Fibroblast of upper back skin (primary cell): ENCODE measurements at regions not wholly inside any gene's neighbourhood (a gene's known extent, or its start where the extent isn't known, plus 50 kb on each side); places are given as distances from the start of the nearest gene placed in this dataset.

Source experiments
- DNase-seq: peaks from one replicate; pipeline ENCODE4 v3.0.0-alpha.2; 2013

DNA sequence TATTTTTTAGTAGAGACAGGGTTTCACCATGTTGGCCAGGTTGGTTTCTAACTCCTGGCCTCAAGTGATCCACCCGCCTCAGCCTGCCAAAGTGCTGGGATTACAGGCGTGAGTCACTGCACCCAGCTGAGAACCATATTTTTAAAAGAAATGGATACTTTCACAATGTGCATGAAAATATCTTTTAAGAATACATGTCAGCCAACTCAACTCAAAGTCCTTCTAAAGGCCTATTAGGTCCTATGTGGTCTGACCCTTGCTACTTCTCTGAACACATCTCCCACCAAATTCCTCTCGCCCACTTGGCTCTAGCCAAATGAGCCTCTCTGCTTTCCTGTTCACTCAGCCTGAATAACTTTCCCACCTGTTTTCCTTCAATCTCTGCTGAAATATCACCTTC, 119.6 kb downstream of the MTX2 start:
- peak; percentile 48 for DNase-seq

- DNase-seq: peak; percentile 47
Observed at GRCh38 chr2:176390276-176391147, 121.3 kb downstream of the MTX2 start.

- no peak for DNase-seq
Observed at GRCh38 chr2:176391148-176391419, 121.8 kb downstream of the MTX2 start.

DNA sequence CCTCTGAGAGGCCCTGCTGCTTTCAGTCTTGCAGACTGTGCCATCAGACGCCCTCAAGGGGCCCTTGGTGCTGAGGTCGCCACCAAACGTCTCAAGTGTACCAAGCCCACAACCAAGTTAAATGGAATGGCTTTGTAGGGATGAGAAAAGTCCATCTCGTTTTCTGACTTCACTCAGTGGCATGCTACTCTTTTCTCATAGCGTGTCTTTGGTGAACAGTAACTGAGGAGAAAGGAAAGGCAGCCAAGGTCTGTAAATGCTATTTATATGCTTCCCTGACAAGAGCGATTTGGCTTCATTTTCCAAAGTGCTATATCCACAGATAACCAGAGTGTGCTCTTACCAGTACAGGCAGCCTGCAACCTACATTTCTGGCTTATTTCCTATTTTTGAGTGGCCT, 123.0 kb downstream of the MTX2 start:
- DNase-seq: peak; percentile 52

DNA sequence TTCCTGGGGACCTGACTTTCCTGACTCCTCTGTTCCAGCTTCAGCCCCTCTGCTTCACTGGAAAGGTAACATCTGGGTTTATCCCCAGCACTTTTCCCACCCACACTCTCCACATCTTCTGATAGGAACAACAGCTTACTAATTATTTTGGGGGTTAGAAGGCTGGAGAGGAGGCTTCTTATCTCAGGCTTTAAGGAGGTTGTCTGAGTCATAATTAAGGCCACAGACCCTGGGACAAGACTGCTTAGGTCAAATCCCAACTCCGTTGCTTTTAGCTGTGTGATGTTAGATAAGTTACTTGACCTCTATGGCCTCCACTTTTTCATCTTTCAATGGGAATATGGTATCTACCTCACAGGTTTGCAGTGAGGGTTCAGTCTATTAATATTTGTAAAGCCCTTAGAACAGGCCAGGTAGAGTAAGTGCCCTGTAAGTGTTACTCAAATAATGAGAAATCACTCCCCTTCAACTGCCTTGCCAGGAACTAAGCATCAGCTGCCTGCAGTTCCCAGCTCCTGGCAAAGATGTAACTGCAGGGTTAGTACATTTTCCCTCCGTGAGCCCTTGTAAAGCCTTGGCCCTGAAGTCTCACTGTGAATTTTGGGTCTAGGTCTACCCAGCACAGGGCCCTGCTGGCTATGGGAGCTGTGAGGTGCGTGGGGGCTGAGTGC, 123.6 kb downstream of the MTX2 start:
- no peak for DNase-seq

DNA sequence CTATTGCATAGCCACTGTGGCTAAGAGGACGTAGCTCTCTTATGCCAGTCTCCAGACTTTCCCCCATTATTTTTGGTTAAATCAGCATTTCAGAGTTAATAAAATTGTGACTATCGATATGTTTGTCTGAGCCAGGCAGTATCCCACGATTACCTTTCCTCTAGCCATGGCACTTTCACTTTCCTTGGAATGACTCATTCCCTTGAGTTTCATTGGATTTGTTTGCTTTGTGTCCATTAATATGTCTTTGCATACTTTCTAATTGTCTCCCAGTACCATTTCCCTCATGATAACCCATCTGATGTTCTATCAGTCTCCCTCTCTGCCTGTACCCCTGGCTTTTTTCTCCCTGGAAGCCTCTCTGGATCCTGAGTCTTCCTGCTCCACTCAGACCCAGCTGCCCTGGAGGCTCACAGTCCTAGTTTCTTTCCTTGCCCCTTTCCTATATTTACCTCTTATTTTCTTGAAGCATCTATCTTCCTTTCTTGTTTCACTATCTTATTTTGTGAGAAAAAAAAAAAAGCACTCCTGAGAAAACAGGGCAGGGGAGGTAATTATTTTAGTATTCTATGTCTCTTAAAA, 126.1 kb downstream of the MTX2 start:
- peak; percentile 18 for DNase-seq

- peak; percentile 38 for DNase-seq
Observed at GRCh38 chr2:176398243-176399073, 129.2 kb downstream of the MTX2 start.

- no peak for DNase-seq
Observed at GRCh38 chr2:176399074-176399598, 129.9 kb downstream of the MTX2 start.

GRCh38 chr2:176405477-176405876, 136.2 kb downstream of the MTX2 start:
- no peak for DNase-seq

DNA sequence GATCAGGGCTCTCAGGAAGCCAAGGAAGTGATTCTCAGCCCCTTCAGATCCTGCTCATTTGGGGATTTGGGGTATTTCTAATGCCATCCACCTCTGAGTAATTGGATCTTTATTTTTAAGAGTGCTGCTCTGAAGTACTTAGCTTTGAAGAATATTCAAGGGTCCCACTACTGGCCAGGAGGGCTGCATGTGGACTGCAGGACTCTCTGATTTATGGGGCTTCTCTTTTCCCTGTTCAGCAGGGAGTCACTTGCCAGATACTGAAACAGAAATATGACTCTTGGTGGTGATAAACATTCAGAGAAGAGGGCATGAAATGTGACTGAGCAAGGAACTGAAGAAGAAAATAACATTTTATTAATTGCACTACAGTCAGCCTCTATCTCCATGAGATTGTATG, 138.5 kb downstream of the MTX2 start:
- no peak for DNase-seq

DNA sequence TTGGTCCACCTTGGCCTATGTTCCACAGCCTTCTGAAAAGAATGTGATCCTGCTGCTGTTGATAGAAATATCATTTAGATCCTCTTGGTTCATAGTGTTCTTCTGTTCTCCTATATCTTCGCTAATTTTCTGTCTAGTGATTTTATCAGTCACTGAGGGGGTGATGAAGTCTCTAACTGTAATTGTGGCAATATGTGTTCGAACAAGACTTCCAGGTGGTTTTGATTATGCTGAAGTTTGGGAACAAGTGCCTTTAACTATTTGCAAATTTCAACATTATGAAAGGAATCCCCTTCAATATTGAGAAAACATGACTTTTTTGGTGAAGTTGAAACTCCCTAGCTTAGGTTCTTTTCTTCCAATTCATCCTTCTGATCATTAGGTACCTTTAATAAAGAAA, 140.4 kb downstream of the MTX2 start:
- DNase-seq: peak; percentile 54

GRCh38 chr2:176412136-176412535, 142.9 kb downstream of the MTX2 start:
- no peak for DNase-seq

- DNase-seq: no peak
Observed at GRCh38 chr2:176413786-176414185, 144.5 kb downstream of the MTX2 start.

DNA sequence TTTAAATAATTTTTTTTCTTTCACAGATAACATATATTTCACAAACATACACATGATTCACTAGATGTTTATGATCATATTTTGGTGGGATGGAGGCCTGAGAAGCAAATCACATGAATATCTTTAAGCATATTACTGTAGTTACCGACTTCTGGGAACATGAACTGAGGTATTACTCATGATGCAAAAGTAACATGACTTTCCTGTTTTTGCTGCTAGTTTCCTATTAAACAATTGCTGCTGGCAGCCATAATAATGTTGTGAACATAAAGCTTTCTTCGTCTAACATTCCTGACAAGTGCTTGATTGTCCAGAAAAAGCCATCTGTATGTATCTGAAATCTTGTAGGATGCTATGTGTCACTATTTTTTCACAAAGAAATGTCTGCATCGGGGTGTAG, 145.4 kb downstream of the MTX2 start:
- DNase-seq: no peak

GRCh38 chr2:176415174-176415895, 146.1 kb downstream of the MTX2 start:
- no peak for DNase-seq

DNA sequence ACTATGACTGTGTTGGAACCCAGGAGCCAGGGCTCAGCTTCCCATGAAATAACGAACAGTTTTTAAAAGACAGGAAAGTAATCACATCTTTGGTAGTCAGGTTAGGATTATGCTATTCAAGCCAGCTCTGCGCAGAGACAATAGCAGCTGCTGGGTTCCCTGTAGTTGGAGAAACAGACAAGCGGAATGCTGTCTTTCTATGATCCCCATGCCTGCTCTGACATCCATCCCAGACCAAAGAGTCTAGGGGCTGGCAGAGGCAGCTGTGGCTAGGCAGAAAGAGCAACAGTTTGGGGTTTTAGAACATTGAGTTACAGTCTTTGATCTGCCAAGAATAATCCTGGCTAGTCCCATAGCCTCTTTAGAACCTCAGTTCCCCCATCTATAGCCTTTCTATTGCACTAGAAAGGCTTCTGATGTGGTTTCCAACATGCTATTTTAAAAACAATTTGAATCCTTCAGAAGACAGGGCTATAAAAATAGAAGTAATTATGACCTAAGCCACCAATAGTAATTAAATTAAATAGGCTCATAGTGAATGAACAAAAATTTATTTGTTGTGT, 146.8 kb downstream of the MTX2 start:
- no peak for DNase-seq

- DNase-seq: no peak
Observed at GRCh38 chr2:176418768-176419167, 149.5 kb downstream of the MTX2 start.

GRCh38 chr2:176419591-176420071, 150.4 kb downstream of the MTX2 start:
- DNase-seq: peak; percentile 81

GRCh38 chr2:176421297-176422050, 152.2 kb downstream of the MTX2 start:
- DNase-seq: no peak

- DNase-seq: no peak
Observed at GRCh38 chr2:176423819-176424218, 154.6 kb downstream of the MTX2 start.

DNA sequence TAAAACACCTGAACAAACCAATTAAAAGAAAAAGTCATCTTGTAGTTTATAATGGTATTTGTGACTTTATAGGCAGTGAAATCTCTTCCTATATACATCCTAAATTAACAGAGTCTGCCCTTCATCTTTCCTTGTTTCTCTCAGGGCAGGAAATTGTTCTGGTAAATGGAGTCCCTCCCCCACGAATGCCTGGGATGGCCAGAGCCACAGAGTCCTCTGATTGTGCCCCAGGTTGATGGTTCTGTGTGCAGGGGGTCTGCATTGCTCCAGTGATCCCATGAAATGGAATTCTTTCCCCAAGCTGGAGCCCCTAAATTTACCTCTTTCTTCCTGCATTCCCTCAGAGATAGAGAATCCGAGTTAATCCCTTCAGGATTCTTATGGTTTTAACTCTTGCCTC, 155.5 kb downstream of the MTX2 start:
- DNase-seq: no peak
